ENCODE measurements at regions not wholly inside any gene's neighbourhood (a gene's known extent, or its start where the extent isn't known, plus 50 kb on each side); places are given as distances from the start of the nearest gene placed in this dataset.

GRCh38 chr5:137563646-137564397 lies 64.7 kb upstream of the SPOCK1 start:
- Histone ChIP-seq H3K27me3 (no peaks in the 10 kb centered on the region), H3K4me3 (no peak overlapping the region), H3K9me3 (no peaks in the 10 kb centered on the region), H3K27ac (peak overlapping the region in 3 of 4 donors; percentile 30 to 74 (median 31)), H3K36me3 (no peaks in the 10 kb centered on the region), H3K4me1 (peaks cover 0 to 23% (median 7%) of the 10 kb centered on the region in 4 donors)
- TF ChIP-seq EP300 (IDR thresholded peaks at IDR 0.05) (no peak), CTCF (IDR thresholded peaks at IDR 0.05) (no peak), POLR2A (IDR thresholded peaks at IDR 0.05) (no peak)
- WGBS, 2 donors: 30 to 31% methylated on average over 14 of the region's 14 CpGs
- no peak for DNase-seq (ENCODE audit: low spot score in 2 of 2)

- H3K4me1 ChIP-seq: peaks cover 0 to 23% (median 7%) of the 10 kb centered on the region in 4 donors
- H3K27me3 ChIP-seq: no peaks in the 10 kb centered on the region
- no peak overlapping the region for H3K4me3 ChIP-seq
- no peaks in the 10 kb centered on the region for H3K9me3 ChIP-seq
- no peak for TF ChIP-seq POLR2A (IDR thresholded peaks at IDR 0.05)
- no peak for TF ChIP-seq CTCF (IDR thresholded peaks at IDR 0.05)
- no peak for TF ChIP-seq EP300 (IDR thresholded peaks at IDR 0.05)
- H3K27ac ChIP-seq: peak overlapping the region in 2 of 4 donors; percentile 30 to 74
- WGBS, 2 donors: 80 to 81% methylated on average over 2 of the region's 2 CpGs
- DNase-seq (ENCODE audit: low spot score in 2 of 2): no peak
- no peaks in the 10 kb centered on the region for H3K36me3 ChIP-seq
Measured at GRCh38 chr5:137563301-137563645, 64.1 kb upstream of the SPOCK1 start.

GRCh38 chr5:137561608-137562007 lies 62.5 kb upstream of the SPOCK1 start:
- H3K4me3 ChIP-seq: no peak overlapping the region
- no peaks in the 10 kb centered on the region for H3K36me3 ChIP-seq
- no peaks in the 10 kb centered on the region for H3K27me3 ChIP-seq
- H3K4me1 ChIP-seq: peaks cover 0 to 23% (median 7%) of the 10 kb centered on the region in 4 donors
- TF ChIP-seq EP300 (IDR thresholded peaks at IDR 0.05): no peak
- no peak for TF ChIP-seq POLR2A (IDR thresholded peaks at IDR 0.05)
- TF ChIP-seq CTCF (IDR thresholded peaks at IDR 0.05): no peak
- no peaks in the 10 kb centered on the region for H3K9me3 ChIP-seq
- no peak overlapping the region for H3K27ac ChIP-seq
- no peak for DNase-seq (ENCODE audit: low spot score in 2 of 2)

- TF ChIP-seq CTCF (IDR thresholded peaks at IDR 0.05) (no peak), EP300 (IDR thresholded peaks at IDR 0.05) (no peak), POLR2A (IDR thresholded peaks at IDR 0.05) (no peak)
- no peak for DNase-seq (ENCODE audit: low spot score in 2 of 2)
- Histone ChIP-seq H3K27ac (no peak overlapping the region), H3K4me1 (peaks cover 0 to 22% (median 6%) of the 10 kb centered on the region in 4 donors), H3K4me3 (no peak overlapping the region), H3K36me3 (no peaks in the 10 kb centered on the region), H3K27me3 (no peaks in the 10 kb centered on the region), H3K9me3 (no peaks in the 10 kb centered on the region)
- 83 to 90% methylated on average over 5 of the region's 5 CpGs for WGBS, 2 donors
Measured at GRCh38 chr5:137560420-137560819, 61.3 kb upstream of the SPOCK1 start.

Data from tibial nerve (tissue), 4 donors.